Thyroid gland (tissue), 4 donors: ENCODE measurements at regions not wholly inside any gene's neighbourhood (a gene's known extent, or its start where the extent isn't known, plus 50 kb on each side); places are given as distances from the start of the nearest gene placed in this dataset.

Experiments used
- POLR2A ChIP-seq, 2 donors: fragments of 450-650 bp; IDR thresholded peaks; one replicate each; pipeline ENCODE4 v1.6.1; 2017; ENCODE audit warnings: antibody characterized with exemption in 2 of 2, mild to moderate bottlenecking in 2 of 2, moderate library complexity in 1 of 2
- TF ChIP-seq, protein P1 (sequence below), 6 experiments: fragments of 200-600 bp in 3 of 6; fragments of 450-650 bp in 3 of 6; sonication (generic) in 3 of 6; IDR thresholded peaks; one replicate each; pipeline ENCODE4 v1.5.1; 2016 to 2019; ENCODE audit warnings: antibody characterized with exemption in 6 of 6, mild to moderate bottlenecking in 2 of 6, inconsistent platforms in 1 of 6, moderate library complexity in 1 of 6

- TF ChIP-seq, protein P1, sequence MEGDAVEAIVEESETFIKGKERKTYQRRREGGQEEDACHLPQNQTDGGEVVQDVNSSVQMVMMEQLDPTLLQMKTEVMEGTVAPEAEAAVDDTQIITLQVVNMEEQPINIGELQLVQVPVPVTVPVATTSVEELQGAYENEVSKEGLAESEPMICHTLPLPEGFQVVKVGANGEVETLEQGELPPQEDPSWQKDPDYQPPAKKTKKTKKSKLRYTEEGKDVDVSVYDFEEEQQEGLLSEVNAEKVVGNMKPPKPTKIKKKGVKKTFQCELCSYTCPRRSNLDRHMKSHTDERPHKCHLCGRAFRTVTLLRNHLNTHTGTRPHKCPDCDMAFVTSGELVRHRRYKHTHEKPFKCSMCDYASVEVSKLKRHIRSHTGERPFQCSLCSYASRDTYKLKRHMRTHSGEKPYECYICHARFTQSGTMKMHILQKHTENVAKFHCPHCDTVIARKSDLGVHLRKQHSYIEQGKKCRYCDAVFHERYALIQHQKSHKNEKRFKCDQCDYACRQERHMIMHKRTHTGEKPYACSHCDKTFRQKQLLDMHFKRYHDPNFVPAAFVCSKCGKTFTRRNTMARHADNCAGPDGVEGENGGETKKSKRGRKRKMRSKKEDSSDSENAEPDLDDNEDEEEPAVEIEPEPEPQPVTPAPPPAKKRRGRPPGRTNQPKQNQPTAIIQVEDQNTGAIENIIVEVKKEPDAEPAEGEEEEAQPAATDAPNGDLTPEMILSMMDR (IDR thresholded peaks at IDR 0.05), result no peak
- no peak for TF ChIP-seq POLR2A (IDR thresholded peaks at IDR 0.05)
Measured at GRCh38 chr6:67875877-67876383, 759.2 kb upstream of the ADGRB3 start.
